AG09319 (cell line): ENCODE measurements at regions not wholly inside any gene's neighbourhood (a gene's known extent, or its start where the extent isn't known, plus 50 kb on each side); places are given as distances from the start of the nearest gene placed in this dataset.

Experiments
- DNase-seq: peaks from one replicate; pipeline ENCODE4 v3.0.0-alpha.2; 2010; ENCODE audit warnings: low read depth; ENCODE audit errors: extremely low read depth
- TF ChIP-seq, protein P1 (sequence below): IDR thresholded peaks from 2 replicates; pipeline ENCODE4 v1.5.1; 2011; ENCODE audit warnings: low read depth, mild to moderate bottlenecking, inconsistent platforms, low read length, moderate library complexity

DNA sequence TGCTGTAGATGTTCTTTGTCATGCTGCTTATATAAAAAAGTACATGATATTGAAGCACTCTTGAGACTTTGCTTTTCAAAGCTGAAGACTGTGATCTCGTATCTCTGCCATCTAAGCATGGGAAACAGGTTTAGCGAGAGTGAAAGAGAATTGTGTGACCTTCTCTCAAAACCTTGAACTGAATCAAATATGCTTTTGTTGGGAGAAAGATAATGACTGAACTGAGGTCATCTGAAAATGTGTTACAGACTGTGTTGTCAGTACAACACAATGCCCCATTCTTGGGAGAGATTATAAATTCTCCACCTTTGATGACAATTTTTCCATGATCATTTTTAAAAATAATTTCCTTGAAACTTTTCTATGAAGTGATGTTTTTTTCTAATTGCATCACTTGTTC, 272.1 kb upstream of the SEL1L start:
- no peak for DNase-seq

GRCh38 chr14:81811705-81812269, 278.1 kb upstream of the SEL1L start:
- no peak for DNase-seq
- TF ChIP-seq, protein P1, sequence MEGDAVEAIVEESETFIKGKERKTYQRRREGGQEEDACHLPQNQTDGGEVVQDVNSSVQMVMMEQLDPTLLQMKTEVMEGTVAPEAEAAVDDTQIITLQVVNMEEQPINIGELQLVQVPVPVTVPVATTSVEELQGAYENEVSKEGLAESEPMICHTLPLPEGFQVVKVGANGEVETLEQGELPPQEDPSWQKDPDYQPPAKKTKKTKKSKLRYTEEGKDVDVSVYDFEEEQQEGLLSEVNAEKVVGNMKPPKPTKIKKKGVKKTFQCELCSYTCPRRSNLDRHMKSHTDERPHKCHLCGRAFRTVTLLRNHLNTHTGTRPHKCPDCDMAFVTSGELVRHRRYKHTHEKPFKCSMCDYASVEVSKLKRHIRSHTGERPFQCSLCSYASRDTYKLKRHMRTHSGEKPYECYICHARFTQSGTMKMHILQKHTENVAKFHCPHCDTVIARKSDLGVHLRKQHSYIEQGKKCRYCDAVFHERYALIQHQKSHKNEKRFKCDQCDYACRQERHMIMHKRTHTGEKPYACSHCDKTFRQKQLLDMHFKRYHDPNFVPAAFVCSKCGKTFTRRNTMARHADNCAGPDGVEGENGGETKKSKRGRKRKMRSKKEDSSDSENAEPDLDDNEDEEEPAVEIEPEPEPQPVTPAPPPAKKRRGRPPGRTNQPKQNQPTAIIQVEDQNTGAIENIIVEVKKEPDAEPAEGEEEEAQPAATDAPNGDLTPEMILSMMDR = no peak

More for the DNA sequence above, 272.1 kb upstream of the SEL1L start:
- TF ChIP-seq, protein P1 = no peak

DNA sequence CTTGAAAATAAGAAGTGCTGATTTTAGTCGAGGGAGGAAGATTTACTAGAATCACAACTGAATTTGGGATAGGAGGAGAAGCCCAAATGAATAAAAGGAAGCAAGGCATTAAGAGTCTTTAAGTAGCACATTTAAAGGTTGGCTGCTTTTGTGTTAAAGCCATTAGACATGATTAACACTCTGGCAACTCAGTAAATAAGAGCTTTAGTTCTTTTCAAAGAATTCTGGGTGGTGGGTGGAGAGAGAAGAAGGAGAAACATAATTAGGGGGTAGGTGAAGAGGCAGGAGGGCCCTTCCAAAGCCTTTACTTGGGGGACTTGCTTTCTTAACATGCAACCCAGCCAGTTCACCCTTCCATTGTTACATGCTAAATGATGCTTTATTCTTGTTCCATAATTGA, 284.6 kb upstream of the SEL1L start:
- TF ChIP-seq, protein P1 = no peak
- DNase-seq = no peak

DNA sequence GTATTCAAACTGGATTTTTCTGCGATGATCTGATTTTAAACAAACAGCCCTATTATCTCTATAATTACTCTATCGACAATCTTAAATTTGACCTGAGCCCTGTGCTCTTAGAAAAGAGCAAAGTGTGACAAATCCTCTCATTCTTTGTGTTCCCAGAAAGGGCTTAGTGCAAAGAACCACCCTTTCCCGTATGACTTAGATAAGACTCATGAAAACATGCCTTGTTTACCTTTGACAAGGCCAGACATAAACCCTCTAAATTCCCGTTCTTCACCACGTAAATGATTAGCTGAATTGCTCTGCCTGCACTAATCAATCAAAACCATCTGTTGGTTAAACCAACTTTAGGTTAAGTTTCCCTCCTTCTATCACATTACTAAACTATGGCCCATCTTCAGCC, 285.7 kb upstream of the SEL1L start:
- TF ChIP-seq, protein P1 = no peak

GRCh38 chr14:81819910-81820309, 286.3 kb upstream of the SEL1L start:
- TF ChIP-seq, protein P1 = no peak
- DNase-seq = no peak

More for the DNA sequence above, 285.7 kb upstream of the SEL1L start:
- no peak for DNase-seq

GRCh38 chr14:81826081-81826480, 292.4 kb upstream of the SEL1L start:
- TF ChIP-seq, protein P1 = no peak
- no peak for DNase-seq

- no peak for DNase-seq
- TF ChIP-seq, protein P1 = no peak
Measured at GRCh38 chr14:81829447-81829846, 295.8 kb upstream of the SEL1L start.
